H9 (cell line): ENCODE measurements at regions not wholly inside any gene's neighbourhood (a gene's known extent, or its start where the extent isn't known, plus 50 kb on each side); places are given as distances from the start of the nearest gene placed in this dataset.

Experiments used
- DNase-seq: peaks from one replicate; pipeline ENCODE4 v3.0.0-alpha.2; 2017
- H2AFZ ChIP-seq: one replicate; pipeline ENCODE4 v1.6.1; 2013; ENCODE audit warnings: mild to moderate bottlenecking, low read length, control low read depth, moderate library complexity
- H2AK5ac ChIP-seq: 2 replicates; pipeline ENCODE4 v1.6.1; 2013; ENCODE audit warnings: low read length, control low read depth, mixed read lengths; ENCODE audit not compliant: insufficient read length
- H2BK120ac ChIP-seq: one replicate; pipeline ENCODE4 v1.6.1; 2013; ENCODE audit warnings: low read depth, mild to moderate bottlenecking, low read length, control low read depth, inconsistent platforms; ENCODE audit not compliant: poor library complexity, severe bottlenecking
- H2BK12ac ChIP-seq: 2 replicates; pipeline ENCODE4 v1.6.1; 2013; ENCODE audit warnings: low read length, control low read depth, mixed read lengths, low read depth; ENCODE audit not compliant: insufficient read length
- H2BK15ac ChIP-seq: 2 replicates; pipeline ENCODE4 v1.6.1; 2013; ENCODE audit warnings: low read depth, low read length, control low read depth
- H2BK20ac ChIP-seq: one replicate; pipeline ENCODE4 v1.6.1; 2013; ENCODE audit warnings: low read depth, mild to moderate bottlenecking, low read length, control low read depth, inconsistent platforms; ENCODE audit not compliant: poor library complexity, severe bottlenecking
- H2BK5ac ChIP-seq: 2 replicates; pipeline ENCODE4 v1.6.1; 2013; ENCODE audit warnings: low read length, control low read depth, mixed read lengths; ENCODE audit not compliant: insufficient read length
- H3K14ac ChIP-seq: 2 replicates; pipeline ENCODE4 v1.6.1; 2013; ENCODE audit warnings: low read length, control low read depth; ENCODE audit not compliant: insufficient read depth
- H3K18ac ChIP-seq: 2 replicates; pipeline ENCODE4 v1.6.1; 2013; ENCODE audit warnings: low read depth, mild to moderate bottlenecking, mixed read lengths, low read length, control low read depth; ENCODE audit not compliant: insufficient read length
- H3K23ac ChIP-seq: 2 replicates; pipeline ENCODE4 v1.6.1; 2013; ENCODE audit warnings: low read length, control low read depth, mixed read lengths, low read depth; ENCODE audit not compliant: insufficient read length
- H3K23me2 ChIP-seq: 2 replicates; pipeline ENCODE4 v1.6.1; 2013; ENCODE audit warnings: low read depth, mild to moderate bottlenecking, mixed read lengths, low read length, control low read depth; ENCODE audit not compliant: insufficient read length, poor library complexity, severe bottlenecking
- H3K27ac ChIP-seq: 2 replicates; pipeline ENCODE4 v1.5.1; 2013; ENCODE audit warnings: low read length, control low read depth, mixed read lengths, low read depth; ENCODE audit not compliant: insufficient read length
- H3K27me3 ChIP-seq: 2 replicates; pipeline ENCODE4 v1.6.1; 2013; ENCODE audit warnings: low read length, control low read depth, inconsistent platforms; ENCODE audit not compliant: insufficient read depth
- H3K4ac ChIP-seq: 2 replicates; pipeline ENCODE4 v1.6.1; 2013; ENCODE audit warnings: low read depth, mild to moderate bottlenecking, control low read depth, inconsistent platforms, low read length, moderate library complexity
- H3K4me1 ChIP-seq: 2 replicates; pipeline ENCODE4 v1.6.1; 2013; ENCODE audit warnings: low read length, control low read depth, inconsistent platforms; ENCODE audit not compliant: insufficient read depth
- H3K4me2 ChIP-seq: 2 replicates; pipeline ENCODE4 v1.6.1; 2013; ENCODE audit warnings: low read length, control low read depth, mixed read lengths; ENCODE audit not compliant: insufficient read length, insufficient read depth
- H3K56ac ChIP-seq: 2 replicates; pipeline ENCODE4 v1.6.1; 2013; ENCODE audit warnings: low read depth, mild to moderate bottlenecking, mixed read lengths, low read length, control low read depth; ENCODE audit not compliant: insufficient read length
- H3K79me1 ChIP-seq: 2 replicates; pipeline ENCODE4 v1.6.1; 2013; ENCODE audit warnings: low read depth, mild to moderate bottlenecking, moderate library complexity, low read length, control low read depth, inconsistent platforms; ENCODE audit not compliant: insufficient read depth, poor library complexity, severe bottlenecking
- H3K79me2 ChIP-seq: 2 replicates; pipeline ENCODE4 v1.6.1; 2013; ENCODE audit warnings: low read length, control low read depth, inconsistent platforms; ENCODE audit not compliant: insufficient read depth
- H3K9ac ChIP-seq: 2 replicates; pipeline ENCODE4 v1.6.1; 2013; ENCODE audit warnings: low read length, control low read depth, mixed read lengths; ENCODE audit not compliant: insufficient read length; ENCODE audit errors: extremely low read depth
- H3K9me3 ChIP-seq: one replicate; pipeline ENCODE4 v1.6.1; 2013; ENCODE audit warnings: low read depth, low read length, inconsistent platforms; ENCODE audit not compliant: control insufficient read depth
- H3T11ph ChIP-seq: one replicate; pipeline ENCODE4 v1.6.1; 2013; ENCODE audit warnings: mild to moderate bottlenecking, low read length, control low read depth, inconsistent platforms
- H4K20me1 ChIP-seq: one replicate; pipeline ENCODE4 v1.6.1; 2013; ENCODE audit not compliant: control insufficient read depth, insufficient read length, insufficient read depth
- H4K5ac ChIP-seq: 2 replicates; pipeline ENCODE4 v1.6.1; 2013; ENCODE audit warnings: low read depth, mild to moderate bottlenecking, mixed read lengths, low read length, control low read depth; ENCODE audit not compliant: insufficient read length
- H4K8ac ChIP-seq: replicated peaks from 2 replicates; pipeline ENCODE4 v1.6.1; 2013; ENCODE audit warnings: low read length, control low read depth, mixed read lengths, low read depth; ENCODE audit not compliant: insufficient read length
- H4K91ac ChIP-seq: 2 replicates; pipeline ENCODE4 v1.6.1; 2013; ENCODE audit warnings: low read depth, mild to moderate bottlenecking, moderate library complexity, mixed read lengths, low read length, control low read depth; ENCODE audit not compliant: insufficient read length
- H3K27ac Mint-ChIP-seq, 3 experiments: 2 replicates in 2 of 3; 3 replicates in 1 of 3; pipeline ENCODE4 v1.8.0; 2020 to 2021; ENCODE audit warnings: mixed read lengths in 3 of 3, mild to moderate bottlenecking in 1 of 3, moderate library complexity in 1 of 3
- H3K27me3 Mint-ChIP-seq: 2 replicates; pipeline ENCODE4 v1.8.0; 2021; ENCODE audit warnings: low read depth, mild to moderate bottlenecking, moderate library complexity, mixed read lengths
- H3K36me3 Mint-ChIP-seq, 3 experiments: 2 replicates in 2 of 3; 3 replicates in 1 of 3; pipeline ENCODE4 v1.8.0; 2020 to 2021; ENCODE audit warnings: low read depth in 3 of 3, mixed read lengths in 3 of 3; ENCODE audit not compliant: insufficient read depth in 1 of 3
- H3K4me1 Mint-ChIP-seq, 2 experiments: 2 replicates each; pipeline ENCODE4 v1.8.0; 2020; ENCODE audit warnings: mixed read lengths in 2 of 2
- H3K4me3 Mint-ChIP-seq, 2 experiments: 2 replicates in 1 of 2; 3 replicates in 1 of 2; pipeline ENCODE4 v1.8.0; 2020 to 2021; ENCODE audit warnings: mild to moderate bottlenecking in 2 of 2, mixed read lengths in 2 of 2, moderate library complexity in 1 of 2
- H3K9me3 Mint-ChIP-seq, 2 experiments: 2 replicates in 1 of 2; 3 replicates in 1 of 2; pipeline ENCODE4 v1.8.0; 2020; ENCODE audit warnings: mild to moderate bottlenecking in 2 of 2, mixed read lengths in 2 of 2, moderate library complexity in 1 of 2
- WGBS: extraction: QIAGEN DNeasy Blood & Tissue Kit; methylation state at CpG from one replicate; pipeline ENCODE4 v1.1.7; 2013; ENCODE audit warnings: missing lambda C conversion rate, low lambda C conversion rate, mixed read lengths; ENCODE audit not compliant: insufficient read length; ENCODE audit errors: extremely low coverage; 5-methylcytosine and 5-hydroxymethylcytosine counted together
- TF ChIP-seq, protein P1 (sequence below): fragments of 200-600 bp; sonication (generic); conservative IDR thresholded peaks from 3 replicates; pipeline ENCODE4 v1.8.0; 2021; ENCODE audit warnings: antibody characterized with exemption, mild to moderate bottlenecking

GRCh38 chr2:42914314-42914713, 121.9 kb upstream of the HAAO start:
- Histone ChIP-seq H3K18ac (no peak overlapping the region), H3K79me2 (no peaks in the 10 kb centered on the region), H3K56ac (no peak overlapping the region), H3K27me3 (no peaks in the 10 kb centered on the region), H3K27ac (no peak overlapping the region), H4K5ac (no peak overlapping the region), H2BK20ac (no peak overlapping the region), H4K91ac (no peak overlapping the region), H2AK5ac (no peak overlapping the region), H2BK120ac (no peak overlapping the region), H3T11ph (no peak overlapping the region), H2BK12ac (no peak overlapping the region), H4K8ac (no peak overlapping the region), H2AFZ (no peak overlapping the region), H3K4me2 (no peak overlapping the region), H3K79me1 (no peaks in the 10 kb centered on the region), H3K23me2 (no peaks in the 10 kb centered on the region), H2BK5ac (no peak overlapping the region), H3K23ac (no peak overlapping the region), H3K9ac (no peak overlapping the region), H4K20me1 (no peaks in the 10 kb centered on the region), H3K14ac (no peak overlapping the region), H3K4ac (no peak overlapping the region), H3K4me1 (no peaks in the 10 kb centered on the region), H2BK15ac (no peak overlapping the region), H3K9me3 (no peaks in the 10 kb centered on the region)
- no peaks in the 10 kb centered on the region; a peak in 1 of 7 replicates for H3K36me3 Mint-ChIP-seq
- TF ChIP-seq, protein P1, sequence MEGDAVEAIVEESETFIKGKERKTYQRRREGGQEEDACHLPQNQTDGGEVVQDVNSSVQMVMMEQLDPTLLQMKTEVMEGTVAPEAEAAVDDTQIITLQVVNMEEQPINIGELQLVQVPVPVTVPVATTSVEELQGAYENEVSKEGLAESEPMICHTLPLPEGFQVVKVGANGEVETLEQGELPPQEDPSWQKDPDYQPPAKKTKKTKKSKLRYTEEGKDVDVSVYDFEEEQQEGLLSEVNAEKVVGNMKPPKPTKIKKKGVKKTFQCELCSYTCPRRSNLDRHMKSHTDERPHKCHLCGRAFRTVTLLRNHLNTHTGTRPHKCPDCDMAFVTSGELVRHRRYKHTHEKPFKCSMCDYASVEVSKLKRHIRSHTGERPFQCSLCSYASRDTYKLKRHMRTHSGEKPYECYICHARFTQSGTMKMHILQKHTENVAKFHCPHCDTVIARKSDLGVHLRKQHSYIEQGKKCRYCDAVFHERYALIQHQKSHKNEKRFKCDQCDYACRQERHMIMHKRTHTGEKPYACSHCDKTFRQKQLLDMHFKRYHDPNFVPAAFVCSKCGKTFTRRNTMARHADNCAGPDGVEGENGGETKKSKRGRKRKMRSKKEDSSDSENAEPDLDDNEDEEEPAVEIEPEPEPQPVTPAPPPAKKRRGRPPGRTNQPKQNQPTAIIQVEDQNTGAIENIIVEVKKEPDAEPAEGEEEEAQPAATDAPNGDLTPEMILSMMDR = no peak
- no peak overlapping the region for H3K4me3 Mint-ChIP-seq
- no peak overlapping the region for H3K27ac Mint-ChIP-seq
- H3K27me3 Mint-ChIP-seq = peaks cover 7% of the 10 kb centered on the region
- no CpG with 5 or more reads among the region's 8 CpGs for WGBS
- no peak for DNase-seq
- no peaks in the 10 kb centered on the region for H3K9me3 Mint-ChIP-seq
- H3K4me1 Mint-ChIP-seq = peaks cover 7 to 10% of the 10 kb centered on the region in 2 experiments
